K562 (cell line): ENCODE measurements at regions not wholly inside any gene's neighbourhood (a gene's known extent, or its start where the extent isn't known, plus 50 kb on each side); places are given as distances from the start of the nearest gene placed in this dataset.

Source experiments
- ATAC-seq: fragments of 200-7000 bp; cut with Tn5 transposase; 3 replicates; pipeline ENCODE4 v1.9.1; 2020; ENCODE audit warnings: moderate library complexity
- BruUV-seq: library from RNA; stranded (reverse); fragments of 400-500 nt; replicated peaks from 2 replicates; lab custom pipeline; 2021; lab: Mats Ljungman, UMichigan
- CTCF ChIA-PET: fragments of 300-600 bp; formaldehyde crosslinking; extraction: SDS; loops from one replicate; lab custom pipeline; 2021; ENCODE audit warnings: low intra/inter-chr PET ratio; lab: Yijun Ruan, JAX
- POLR2A ChIA-PET: fragments of 300-600, 350-650 bp; sonication (Branson Sonifier 250); formaldehyde crosslinking; extraction: SDS; loops from one replicate; lab custom pipeline; 2021; ENCODE audit warnings: antibody characterized with exemption, inconsistent platforms; lab: Yijun Ruan, JAX
- DNase-seq, 4 experiments: peaks; one replicate each; pipeline versions ENCODE4 v3.0.0 to v3.0.0-alpha.2; 2011 to 2018; ENCODE audit warnings: low spot score in 3 of 4, mixed read lengths in 3 of 4; ENCODE audit errors: extremely low read depth in 1 of 4
- FAIRE-seq: peaks from 2 replicates; lab custom pipeline; 2011; peaks lifted over from hg19 to GRCh38; lab: Jason Lieb, UNC
- H2AFZ ChIP-seq: 2 replicates; pipeline ENCODE4 v1.6.0; 2011; ENCODE audit warnings: low read depth, low read length, control low read depth, inconsistent platforms
- H3K27ac ChIP-seq: fragments of 200-600 bp; 3 replicates; pipeline ENCODE4 v1.8.0; 2011; ENCODE audit warnings: low read depth, mild to moderate bottlenecking, control low read depth, inconsistent platforms, low read length, moderate library complexity, mixed read lengths; ENCODE audit errors: extremely low read depth
- H3K27me3 ChIP-seq, 2 experiments: fragments of 300-600 bp in 1 of 2; 2 replicates in 1 of 2; 3 replicates in 1 of 2; pipeline versions ENCODE4 v1.6.0 to v1.8.0; 2011; ENCODE audit warnings: inconsistent platforms in 2 of 2, low read length in 2 of 2, mild to moderate bottlenecking in 1 of 2, mixed read lengths in 1 of 2, moderate library complexity in 1 of 2; ENCODE audit not compliant: control insufficient read depth in 2 of 2, insufficient read depth in 2 of 2
- H3K36me3 ChIP-seq: fragments of 300-600 bp; 3 replicates; pipeline ENCODE4 v1.8.0; 2011; ENCODE audit warnings: mild to moderate bottlenecking, low read length, inconsistent platforms; ENCODE audit not compliant: control insufficient read depth, insufficient read depth
- H3K4me1 ChIP-seq, 2 experiments: fragments of 200-600 bp in 1 of 2; replicated peaks in 1 of 2; 2 replicates in 1 of 2; 3 replicates in 1 of 2; pipeline versions ENCODE4 v1.5.1 to v1.8.0; 2011; ENCODE audit warnings: inconsistent platforms in 2 of 2, low read length in 2 of 2, mild to moderate bottlenecking in 1 of 2, mixed read lengths in 1 of 2, moderate library complexity in 1 of 2; ENCODE audit not compliant: control insufficient read depth in 2 of 2, insufficient read depth in 2 of 2
- H3K4me2 ChIP-seq: 2 replicates; pipeline ENCODE4 v1.6.1; 2011; ENCODE audit warnings: low read length, control low read depth, inconsistent platforms, mixed read lengths; ENCODE audit not compliant: insufficient read depth
- H3K4me3 ChIP-seq: fragments of 200-600 bp; sonication (generic), shearing (Covaris generic); 2 replicates; pipeline ENCODE4 v1.5.1; 2016; ENCODE audit warnings: control low read depth, inconsistent platforms
- H3K79me2 ChIP-seq: fragments of 200-600 bp; 3 replicates; pipeline ENCODE4 v1.8.0; 2011; ENCODE audit warnings: low read length, inconsistent platforms; ENCODE audit not compliant: control insufficient read depth, insufficient read depth
- H3K9ac ChIP-seq, 2 experiments: 2 replicates each; pipeline versions ENCODE4 v1.6.0 to v1.6.1; 2011; ENCODE audit warnings: low read depth in 2 of 2, low read length in 2 of 2, control low read depth in 1 of 2, inconsistent platforms in 1 of 2, mild to moderate bottlenecking in 1 of 2, mixed read lengths in 1 of 2; ENCODE audit not compliant: insufficient read depth in 1 of 2
- H3K9me1 ChIP-seq: one replicate; pipeline ENCODE4 v1.6.0; 2011; ENCODE audit warnings: inconsistent platforms, mild to moderate bottlenecking, low read length, moderate library complexity; ENCODE audit not compliant: control insufficient read depth, insufficient read depth
- H3K9me3 ChIP-seq: replicated peaks from 2 replicates; pipeline ENCODE4 v1.5.1; 2011; ENCODE audit warnings: low read depth, low read length, inconsistent platforms; ENCODE audit not compliant: control insufficient read depth, insufficient read depth
- H4K20me1 ChIP-seq: replicated peaks from 2 replicates; pipeline ENCODE4 v1.6.1; 2011; ENCODE audit warnings: low read length, inconsistent platforms, mixed read lengths; ENCODE audit not compliant: control insufficient read depth, insufficient read depth
- ELK1 ChIP-seq: sonication (generic); formaldehyde crosslinking; IDR thresholded peaks from 2 replicates; pipeline ENCODE4 v1.8.1; 2022; ENCODE audit warnings: missing genetic modification reagents
- ETV5 ChIP-seq: sonication (generic); formaldehyde crosslinking; IDR thresholded peaks from 2 replicates; pipeline ENCODE4 v1.4.0; 2020; ENCODE audit warnings: low read depth, mild to moderate bottlenecking, missing genetic modification reagents
- MEF2A ChIP-seq: IDR thresholded peaks from 2 replicates; pipeline ENCODE4 v1.6.1; 2011; ENCODE audit warnings: low read depth, mild to moderate bottlenecking, low read length, moderate library complexity; ENCODE audit not compliant: control insufficient read depth
- RHOXF2B ChIP-seq: fragments of 250-450 bp; sonication (Bioruptor Pico); conservative IDR thresholded peaks from 2 replicates; pipeline ENCODE4 v1.5.1; 2021
- SAFB2 ChIP-seq: fragments of 200-400 bp; formaldehyde crosslinking; IDR thresholded peaks from 2 replicates; pipeline ENCODE4 v1.6.1; 2018; ENCODE audit warnings: borderline replicate concordance, low read length, low read depth, moderate library complexity; ENCODE audit not compliant: severe bottlenecking
- ZBTB2 ChIP-seq: fragments of 450-650 bp; IDR thresholded peaks from 2 replicates; pipeline ENCODE4 v1.6.1; 2016; ENCODE audit warnings: antibody characterized with exemption
- ZFX ChIP-seq: sonication (generic); formaldehyde crosslinking; IDR thresholded peaks from 2 replicates; pipeline ENCODE4 v1.8.0; 2022; ENCODE audit warnings: mild to moderate bottlenecking, missing genetic modification reagents, moderate library complexity
- ZNF518B ChIP-seq: fragments of 250-450 bp; sonication (Bioruptor Pico); IDR thresholded peaks from 2 replicates; pipeline ENCODE4 v1.5.0; 2021; ENCODE audit warnings: mild to moderate bottlenecking, moderate library complexity
- WGBS: fragments of 100-300 bp; shearing (Covaris generic); methylation state at CpG from one replicate; pipeline ENCODE4 v1.1.6; 2016; ENCODE audit warnings: low coverage, mixed read lengths; ENCODE audit not compliant: insufficient coverage; ENCODE audit errors: missing lambda C conversion rate; 5-methylcytosine and 5-hydroxymethylcytosine counted together
- in situ Hi-C: fragments of 300-500 bp; cut with MboI; formaldehyde crosslinking; loops from 4 replicates; pipeline ENCODE4 v1.15.0; 2018; ENCODE audit warnings: inconsistent platforms, mixed read lengths
- intact Hi-C: fragments of 100-400 bp; cut with micrococcal nuclease; formaldehyde crosslinking; loops from 2 replicates; pipeline ENCODE4 v1.14.2; 2022

- TF ChIP-seq ZNF518B (CRISPR knock-in tag): no peak
These were observed 203.8 kb downstream of the ETAA1 start (continued) for GRCh38 chr2:67600946-67601345.

GRCh38 chr2:67604360-67604759 lies 207.2 kb downstream of the ETAA1 start:
- no peaks in the 10 kb centered on the region for H3K4me1 ChIP-seq
- no peaks in the 10 kb centered on the region for H3K79me2 ChIP-seq
- FAIRE-seq: no peak
- in situ Hi-C loops: no loop called here
- no peaks in the 10 kb centered on the region for H3K9me1 ChIP-seq
- no peak overlapping the region for H3K9ac ChIP-seq
- ChIA-PET CTCF (no interaction called here), POLR2A (no interaction called here)
- DNase-seq: no peak
- no peak for ATAC-seq
- H3K27me3 ChIP-seq: no peaks in the 10 kb centered on the region
- no peaks in the 10 kb centered on the region for H4K20me1 ChIP-seq
- H3K9me3 ChIP-seq: no peaks in the 10 kb centered on the region
- no peak overlapping the region for H2AFZ ChIP-seq
- no peak overlapping the region for H3K27ac ChIP-seq
- H3K36me3 ChIP-seq: no peaks in the 10 kb centered on the region
- 0% methylated on average over 1 of the region's 1 CpG for WGBS
- no TSS peak for BruUV-seq
- intact Hi-C loops: no loop called here
- H3K4me2 ChIP-seq: no peak overlapping the region
- no peak overlapping the region for H3K4me3 ChIP-seq
- TF ChIP-seq ETV5 (CRISPR knock-in tag) (no peak), RHOXF2B (CRISPR knock-in tag) (no peak), SAFB2 (no peak), MEF2A (no peak), ZFX (CRISPR knock-in tag) (no peak), ELK1 (CRISPR knock-in tag) (no peak), ZBTB2 (no peak)
